AG04450 (cell line): ENCODE measurements at regions not wholly inside any gene's neighbourhood (a gene's known extent, or its start where the extent isn't known, plus 50 kb on each side); places are given as distances from the start of the nearest gene placed in this dataset.

Experiments used
- CTCF ChIA-PET: fragments of 300-600, 350-600 bp; formaldehyde crosslinking; extraction: SDS; loops from one replicate; lab custom pipeline; 2022; ENCODE audit warnings: antibody characterized with exemption, inconsistent platforms; lab: Charles Lee
- POLR2A ChIA-PET: fragments of 350-600 bp; formaldehyde crosslinking; extraction: SDS; loops from one replicate; lab custom pipeline; 2021; ENCODE audit warnings: antibody characterized with exemption, inconsistent platforms; lab: Yijun Ruan, JAX
- DNase-seq: peaks from one replicate; pipeline ENCODE4 v3.0.0-alpha.2; 2011; ENCODE audit warnings: low read depth, low spot score
- H3K27ac ChIP-seq: one replicate; pipeline ENCODE4 v1.5.1; 2012; ENCODE audit warnings: low read depth, low read length, control low read depth
- H3K27me3 ChIP-seq: one replicate; pipeline ENCODE4 v1.6.0; 2012; ENCODE audit warnings: low read length; ENCODE audit not compliant: control insufficient read depth, insufficient read depth
- H3K4me3 ChIP-seq: 2 replicates; pipeline ENCODE4 v1.5.1; 2011; ENCODE audit warnings: mild to moderate bottlenecking, low read depth, low read length, control low read depth
- H3K9me3 ChIP-seq: 2 replicates; pipeline ENCODE4 v1.5.1; 2012; ENCODE audit warnings: low read length; ENCODE audit not compliant: control insufficient read depth, insufficient read depth
- CTCF ChIP-seq: IDR thresholded peaks from 2 replicates; pipeline ENCODE4 v1.5.1; 2011; ENCODE audit warnings: low read depth, low read length, control low read depth, inconsistent platforms

GRCh38 chr2:217366966-217367365, 507.1 kb upstream of the TNP1 start:
- no peaks in the 10 kb centered on the region for H3K27me3 ChIP-seq
- no peaks in the 10 kb centered on the region for H3K9me3 ChIP-seq
- POLR2A ChIA-PET = interaction anchor here (0.6 to 2.1 kb wide), 4 partner anchors 17 to 671 kb away, joined by 3 to 10 read pairs (median 5); partner anchors contain the start of gene IGFBP5
- CTCF ChIA-PET = no interaction called here
- peak overlapping the region; percentile 77 for H3K27ac ChIP-seq
- DNase-seq = no peak
- H3K4me3 ChIP-seq = no peak overlapping the region
- TF ChIP-seq CTCF = no peak

GRCh38 chr2:217366266-217366895, 506.5 kb upstream of the TNP1 start:
- CTCF ChIA-PET = no interaction called here
- no peak overlapping the region for H3K4me3 ChIP-seq
- no peaks in the 10 kb centered on the region for H3K27me3 ChIP-seq
- no peaks in the 10 kb centered on the region for H3K9me3 ChIP-seq
- peak overlapping the region; percentile 77 for H3K27ac ChIP-seq
- POLR2A ChIA-PET = no interaction called here
- no peak for DNase-seq
- TF ChIP-seq CTCF = no peak

GRCh38 chr2:217365656-217366055, 505.8 kb upstream of the TNP1 start:
- H3K27ac ChIP-seq = no peak overlapping the region
- ChIA-PET CTCF (no interaction called here), POLR2A (no interaction called here)
- H3K9me3 ChIP-seq = no peaks in the 10 kb centered on the region
- H3K4me3 ChIP-seq = no peak overlapping the region
- TF ChIP-seq CTCF = no peak
- H3K27me3 ChIP-seq = no peaks in the 10 kb centered on the region
- no peak for DNase-seq

GRCh38 chr2:217364224-217364623, 504.4 kb upstream of the TNP1 start:
- DNase-seq = no peak
- Histone ChIP-seq H3K27me3 (no peaks in the 10 kb centered on the region), H3K27ac (no peak overlapping the region), H3K4me3 (no peak overlapping the region), H3K9me3 (no peaks in the 10 kb centered on the region)
- CTCF ChIA-PET = interaction anchor here (1.3 kb wide), 1 partner anchor 349 kb away, joined by 6 read pairs; no protein-coding TSS in a partner anchor
- POLR2A ChIA-PET = interaction anchor here (0.6 kb wide), 2 partner anchors 293 to 669 kb away, joined by 5 to 7 read pairs; partner anchors contain the start of gene IGFBP5
- TF ChIP-seq CTCF = no peak

GRCh38 chr2:217363470-217363869, 503.6 kb upstream of the TNP1 start:
- DNase-seq = no peak
- no peak for TF ChIP-seq CTCF
- no peak overlapping the region for H3K4me3 ChIP-seq
- H3K27ac ChIP-seq = no peak overlapping the region
- ChIA-PET CTCF (interaction anchor here (1.3 kb wide), 1 partner anchor 349 kb away, joined by 6 read pairs; no protein-coding TSS in a partner anchor), POLR2A (no interaction called here)
- no peaks in the 10 kb centered on the region for H3K9me3 ChIP-seq
- no peaks in the 10 kb centered on the region for H3K27me3 ChIP-seq
